Dermis microvascular lymphatic vessel endothelial cell (primary cell): ENCODE measurements at regions not wholly inside any gene's neighbourhood (a gene's known extent, or its start where the extent isn't known, plus 50 kb on each side); places are given as distances from the start of the nearest gene placed in this dataset.

Experiments used
- DNase-seq, 2 donors: peaks; one replicate each; pipeline versions ENCODE4 v3.0.0 to v3.0.0-alpha.2; 2010; ENCODE audit warnings: low read depth in 2 of 2

GRCh38 chr6:3999800-4000661, 78.9 kb downstream of the FAM217A start:
- DNase-seq = no peak

- DNase-seq = no peak
Measured at GRCh38 chr6:4004249-4004648, 74.7 kb downstream of the FAM217A start.

DNA sequence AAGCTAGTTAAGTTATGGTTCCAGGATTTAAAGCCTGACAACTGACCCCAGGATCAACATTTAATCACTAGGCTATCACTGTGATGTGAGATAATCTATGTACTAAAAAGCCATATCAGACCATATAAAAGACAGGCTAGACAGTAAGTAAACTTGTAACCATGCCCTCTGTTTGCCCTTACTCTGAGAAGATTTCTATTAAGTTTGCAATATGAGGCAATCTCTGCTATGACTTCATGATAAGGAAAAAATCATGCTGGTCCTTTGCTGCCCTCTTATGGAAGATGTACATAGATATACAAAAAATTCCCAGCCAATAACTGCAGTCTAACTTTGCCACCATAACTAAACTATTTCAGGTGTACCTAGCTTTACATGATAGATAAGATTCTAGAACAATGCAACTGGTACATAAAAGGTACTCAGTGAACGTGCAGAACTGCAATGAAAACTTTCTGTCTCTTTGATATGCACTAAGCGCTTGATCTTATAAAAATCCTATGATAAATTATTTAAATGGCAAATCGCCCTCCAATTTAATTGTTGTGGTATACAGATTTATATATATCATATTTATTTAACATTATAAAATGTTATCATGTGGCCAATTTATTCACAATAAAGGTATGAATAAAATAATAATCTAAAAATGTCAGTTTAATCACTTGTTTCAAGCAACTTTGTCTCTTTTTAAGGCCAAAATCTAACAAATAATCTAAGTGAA, 70.5 kb downstream of the FAM217A start:
- peak; percentile 65 to 82 for DNase-seq

GRCh38 chr6:4009486-4009885, 69.5 kb downstream of the FAM217A start:
- DNase-seq = no peak

GRCh38 chr6:4010048-4010447, 68.9 kb downstream of the FAM217A start:
- DNase-seq = no peak

DNA sequence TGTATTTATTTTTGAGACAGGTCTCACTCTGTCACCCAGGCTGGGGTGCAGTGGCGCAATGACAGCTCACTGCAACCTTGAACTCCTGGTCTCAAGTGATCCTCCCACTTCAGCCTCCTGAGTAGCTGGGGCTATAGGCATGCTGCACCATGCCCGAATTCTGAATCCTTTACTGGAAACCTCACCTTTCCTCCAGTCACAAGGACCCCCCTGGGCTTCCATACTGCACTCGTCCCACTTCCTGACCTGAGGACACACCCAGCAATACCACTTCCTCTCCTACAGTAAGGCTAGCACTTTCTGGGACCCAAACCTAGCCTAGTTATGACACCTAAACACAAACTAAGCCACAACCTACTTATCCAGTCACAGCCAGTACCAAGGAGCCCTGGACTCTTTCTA, 68.2 kb downstream of the FAM217A start:
- DNase-seq = no peak

- no peak for DNase-seq
Measured at GRCh38 chr6:4012826-4013225, 66.1 kb downstream of the FAM217A start.

GRCh38 chr6:4017058-4017739, 61.7 kb downstream of the FAM217A start:
- DNase-seq = no peak

DNA sequence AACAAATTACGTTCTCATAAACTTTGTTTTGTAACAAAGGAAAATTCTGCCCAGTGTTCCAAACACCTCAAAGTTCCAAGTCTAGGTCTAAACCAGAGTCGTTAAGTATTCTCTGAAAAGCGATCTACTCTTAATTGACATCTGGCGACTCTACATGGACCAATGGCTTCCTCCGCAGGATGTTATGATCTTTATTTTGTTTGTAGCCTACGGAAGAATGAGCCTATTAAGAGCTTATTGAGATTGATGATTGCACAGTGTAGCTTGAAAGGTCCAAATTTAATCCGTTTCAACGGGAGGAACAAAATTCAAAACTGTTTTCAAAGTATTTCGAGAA, 61.1 kb downstream of the FAM217A start:
- peak in 1 of 2 donors; percentile 70 for DNase-seq

DNA sequence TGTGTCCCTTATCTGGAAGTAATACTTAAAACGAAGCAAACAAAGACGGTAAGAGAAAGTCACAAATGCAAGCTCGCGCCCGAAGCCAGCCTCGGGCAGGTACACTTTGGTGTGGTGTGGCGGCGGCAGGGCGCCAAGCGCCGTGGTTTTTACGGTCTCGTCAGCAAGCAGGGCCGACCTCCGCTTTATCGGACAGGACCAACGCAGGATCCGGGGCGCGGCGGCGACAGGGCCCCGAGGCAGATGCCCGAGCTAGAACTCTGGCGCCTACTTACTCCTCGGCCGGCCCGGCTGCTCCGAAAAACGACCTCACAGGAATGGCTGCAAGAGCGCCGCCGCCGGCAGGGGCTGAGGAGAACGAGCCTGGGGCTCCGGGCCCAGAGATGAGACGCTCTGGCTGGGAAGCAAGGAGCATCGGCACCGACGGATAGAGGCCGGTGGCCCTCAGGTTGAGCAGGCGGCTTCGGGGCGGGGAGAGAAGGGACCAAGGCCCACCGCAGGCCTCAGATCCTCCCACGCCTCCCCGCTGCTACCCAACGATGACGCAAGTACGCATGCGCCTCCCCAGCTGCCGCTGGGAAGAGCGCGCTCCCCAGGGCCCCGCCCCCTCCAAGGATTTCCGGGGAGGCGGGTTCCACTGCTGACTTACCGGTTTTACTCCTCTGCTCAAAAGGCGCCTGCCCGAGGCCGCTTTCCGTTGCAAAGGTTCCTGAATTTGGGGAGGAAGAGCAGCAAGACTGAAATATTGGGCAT, 60.6 kb downstream of the FAM217A start:
- DNase-seq = peak; percentile 78 to 95
